ENCODE measurements at regions not wholly inside any gene's neighbourhood (a gene's known extent, or its start where the extent isn't known, plus 50 kb on each side); places are given as distances from the start of the nearest gene placed in this dataset.

DNA sequence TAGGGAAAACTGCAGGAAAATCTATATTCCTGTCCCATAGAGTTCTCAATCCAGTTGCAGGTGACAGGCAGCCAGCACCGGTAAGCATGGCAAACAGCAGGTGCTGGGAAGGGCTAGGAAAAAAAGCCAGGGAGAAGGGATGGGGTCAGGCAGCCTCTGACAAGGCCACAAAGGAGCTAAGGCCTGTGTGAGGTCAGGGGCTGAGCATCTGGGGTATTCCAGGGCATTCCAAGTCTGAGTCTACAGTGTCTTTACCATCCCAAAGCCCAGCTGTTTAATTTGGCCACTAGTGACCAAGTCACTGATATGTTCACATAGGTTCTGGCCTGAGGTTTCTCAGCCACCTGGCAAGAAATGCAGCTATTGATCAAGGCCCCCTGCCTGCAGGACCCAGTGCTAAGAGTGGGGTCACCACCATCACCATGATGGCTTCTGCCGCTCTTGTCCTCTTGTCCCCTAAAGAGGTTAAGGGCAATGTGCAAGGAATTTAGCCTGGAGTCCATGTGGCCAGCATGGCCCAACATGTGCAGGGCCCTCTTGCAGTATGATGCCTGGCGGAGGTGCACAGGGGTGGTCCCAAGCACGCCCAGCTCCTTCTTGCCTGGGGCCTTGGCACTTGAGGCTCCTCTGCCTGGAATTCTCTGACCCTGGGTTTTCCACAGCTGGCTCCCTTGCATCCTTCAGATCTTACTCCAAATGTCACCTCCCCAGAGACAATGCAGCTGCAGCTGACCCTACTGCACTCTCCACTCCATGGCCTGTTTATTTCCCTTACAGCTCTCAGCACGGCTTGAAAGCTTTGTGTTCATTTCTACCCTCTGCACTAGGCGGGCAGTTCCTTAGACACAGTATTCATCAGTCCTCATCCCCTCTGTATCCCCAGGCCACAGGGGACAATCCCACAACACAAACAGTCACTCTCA is 213.1 kb downstream of the MSX2 start:
- no peak for TF ChIP-seq POLR2A (IDR thresholded peaks at IDR 0.05)
- TF ChIP-seq, protein P1, sequence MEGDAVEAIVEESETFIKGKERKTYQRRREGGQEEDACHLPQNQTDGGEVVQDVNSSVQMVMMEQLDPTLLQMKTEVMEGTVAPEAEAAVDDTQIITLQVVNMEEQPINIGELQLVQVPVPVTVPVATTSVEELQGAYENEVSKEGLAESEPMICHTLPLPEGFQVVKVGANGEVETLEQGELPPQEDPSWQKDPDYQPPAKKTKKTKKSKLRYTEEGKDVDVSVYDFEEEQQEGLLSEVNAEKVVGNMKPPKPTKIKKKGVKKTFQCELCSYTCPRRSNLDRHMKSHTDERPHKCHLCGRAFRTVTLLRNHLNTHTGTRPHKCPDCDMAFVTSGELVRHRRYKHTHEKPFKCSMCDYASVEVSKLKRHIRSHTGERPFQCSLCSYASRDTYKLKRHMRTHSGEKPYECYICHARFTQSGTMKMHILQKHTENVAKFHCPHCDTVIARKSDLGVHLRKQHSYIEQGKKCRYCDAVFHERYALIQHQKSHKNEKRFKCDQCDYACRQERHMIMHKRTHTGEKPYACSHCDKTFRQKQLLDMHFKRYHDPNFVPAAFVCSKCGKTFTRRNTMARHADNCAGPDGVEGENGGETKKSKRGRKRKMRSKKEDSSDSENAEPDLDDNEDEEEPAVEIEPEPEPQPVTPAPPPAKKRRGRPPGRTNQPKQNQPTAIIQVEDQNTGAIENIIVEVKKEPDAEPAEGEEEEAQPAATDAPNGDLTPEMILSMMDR (IDR thresholded peaks at IDR 0.05) = no peak

All from Peyer's patch (tissue), 4 donors.